ENCODE measurements at regions not wholly inside any gene's neighbourhood (a gene's known extent, or its start where the extent isn't known, plus 50 kb on each side); places are given as distances from the start of the nearest gene placed in this dataset.

- TF ChIP-seq EZH2 (IDR thresholded peaks at IDR 0.05; ENCODE audit: borderline replicate concordance, low read length) (no peak), CTCF (IDR thresholded peaks at IDR 0.05; ENCODE audit: low read length) (no peak)
These were observed 369.6 kb downstream of the IRX2 start for GRCh38 chr5:2381861-2382260.

Measured in OCI-LY1 (cell line).